ENCODE measurements at regions not wholly inside any gene's neighbourhood (a gene's known extent, or its start where the extent isn't known, plus 50 kb on each side); places are given as distances from the start of the nearest gene placed in this dataset.
"Not testable (repeated sequence)": the region's sequence is repeated elsewhere in the genome, so short reads cannot be mapped to it uniquely, and the experiment has no call there.

DNA sequence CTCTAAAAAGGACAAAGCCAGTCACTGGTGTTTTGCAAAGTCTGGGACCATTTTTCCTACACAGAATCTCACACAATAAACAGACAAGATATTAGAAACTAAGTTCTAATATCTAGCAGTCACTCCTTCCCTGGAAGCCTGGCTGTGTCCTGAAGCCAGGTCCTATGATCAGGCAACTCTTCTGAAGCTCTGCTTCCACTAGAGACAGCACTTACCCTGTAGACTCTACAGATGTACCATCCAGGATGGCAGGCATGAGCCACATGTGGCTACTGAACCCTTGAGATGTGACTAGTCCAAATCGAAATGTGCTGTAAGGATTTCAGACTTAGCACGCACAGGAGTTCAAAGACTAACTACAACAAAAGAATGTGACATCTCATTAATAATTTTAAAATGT, 110.3 kb upstream of the NBPF9 start:
- H3K36me3 Mint-ChIP-seq; POLR2A ChIA-PET; H3K9me3 Mint-ChIP-seq; ATAC-seq (ENCODE audit: low read depth); DNase-seq; H3K4me3 Mint-ChIP-seq; H3K4me1 Mint-ChIP-seq; H3K27ac Mint-ChIP-seq; H3K27me3 Mint-ChIP-seq: not testable (repeated sequence)

DNA sequence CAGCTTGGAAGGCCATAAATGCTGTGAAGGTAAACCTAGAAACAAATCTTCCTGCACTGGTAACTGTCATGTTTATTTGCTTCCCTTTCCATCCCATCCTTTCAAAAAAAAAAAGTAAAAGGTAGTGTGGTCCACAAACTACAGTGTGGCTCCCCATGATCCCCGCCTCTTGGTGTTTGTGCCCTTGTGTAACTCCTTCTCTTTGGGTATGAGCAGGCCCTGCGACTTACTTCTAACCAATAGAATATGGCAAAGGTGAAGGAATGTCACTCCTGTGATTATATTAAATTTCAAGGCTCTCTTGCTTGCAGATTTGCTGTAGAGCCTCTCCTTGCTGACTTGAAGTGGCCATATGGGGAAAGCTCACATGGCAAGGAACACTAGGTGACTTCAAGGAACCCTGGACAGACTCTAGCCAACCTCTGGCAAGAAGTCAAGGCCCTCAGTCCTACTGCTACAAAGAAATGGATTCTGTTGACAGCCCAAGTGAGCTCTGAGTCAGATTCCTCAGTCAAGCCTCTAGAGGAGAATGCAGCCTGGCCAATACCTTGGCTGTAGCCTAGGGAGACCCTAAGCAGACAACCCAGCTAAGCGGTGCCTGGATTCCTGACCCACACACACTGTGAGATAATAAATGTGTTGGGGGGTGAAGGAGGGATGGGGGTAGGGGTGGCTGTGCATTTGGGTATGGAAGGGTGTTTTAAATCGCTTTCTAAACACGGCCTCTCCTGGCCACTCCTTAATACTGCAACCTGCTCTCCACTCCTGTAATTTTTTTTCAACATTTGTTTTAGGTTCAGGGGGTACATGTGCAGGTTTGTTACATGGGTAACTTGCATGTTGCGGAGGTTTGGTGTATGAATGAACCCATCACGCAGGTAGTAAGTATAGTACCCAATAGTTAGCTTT, 115.0 kb upstream of the NBPF9 start:
- H3K4me3 Mint-ChIP-seq, H3K4me1 Mint-ChIP-seq, H3K27ac Mint-ChIP-seq, H3K36me3 Mint-ChIP-seq, H3K27me3 Mint-ChIP-seq, DNase-seq, H3K9me3 Mint-ChIP-seq, POLR2A ChIA-PET: not testable (repeated sequence)
- ATAC-seq (ENCODE audit: low read depth): peak; percentile 36

DNA sequence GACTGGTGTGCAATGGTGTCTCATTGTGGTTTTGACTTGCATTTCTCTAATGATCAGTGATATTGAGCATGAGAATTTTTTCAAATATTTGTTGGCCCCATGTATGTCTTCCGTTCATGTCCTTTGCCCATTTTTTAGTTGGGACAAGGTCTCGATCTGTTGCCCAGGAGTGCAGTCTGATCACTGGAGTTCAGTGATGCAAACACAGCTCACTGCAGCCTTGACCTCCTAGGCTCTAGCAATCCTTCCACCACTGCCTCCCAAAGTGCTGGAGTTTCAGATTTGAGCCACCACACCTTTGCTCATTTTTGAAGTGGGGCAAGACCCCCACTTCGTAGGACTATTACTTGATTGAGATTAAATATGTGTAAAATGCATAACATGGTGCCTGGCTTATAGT, 116.2 kb upstream of the NBPF9 start:
- H3K9me3 Mint-ChIP-seq; POLR2A ChIA-PET; H3K4me1 Mint-ChIP-seq; H3K36me3 Mint-ChIP-seq; H3K4me3 Mint-ChIP-seq; H3K27me3 Mint-ChIP-seq; DNase-seq; ATAC-seq (ENCODE audit: low read depth); H3K27ac Mint-ChIP-seq: not testable (repeated sequence)

DNA sequence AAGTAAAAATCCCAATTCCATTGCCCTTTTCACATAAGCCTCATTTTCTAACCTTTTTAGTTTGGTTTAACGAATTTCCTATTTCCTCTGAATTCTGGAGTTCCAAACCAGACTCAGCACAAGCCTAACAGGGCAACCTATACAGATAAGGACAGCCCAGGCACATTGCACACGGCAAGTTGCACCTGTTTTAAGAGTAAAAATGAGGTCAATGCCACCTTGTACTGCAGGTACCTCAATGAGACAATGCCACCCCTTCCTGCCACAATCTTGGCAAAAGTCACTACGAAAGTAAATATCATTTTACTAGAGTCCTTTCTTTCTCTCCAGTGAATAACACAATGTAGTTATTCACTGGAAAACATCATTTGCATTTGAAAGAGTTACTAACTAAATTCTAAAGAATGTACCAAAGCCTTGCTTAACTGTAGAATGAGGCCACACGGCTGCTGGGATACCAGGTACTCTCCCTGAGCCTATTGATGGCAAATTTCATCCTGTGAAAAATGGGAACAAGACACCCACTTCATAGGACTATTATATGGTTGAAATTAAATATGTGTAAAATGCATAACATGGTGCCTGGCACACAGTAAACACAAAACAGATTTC, 117.2 kb upstream of the NBPF9 start:
- DNase-seq; H3K27me3 Mint-ChIP-seq; POLR2A ChIA-PET; H3K4me1 Mint-ChIP-seq; H3K9me3 Mint-ChIP-seq; ATAC-seq (ENCODE audit: low read depth); H3K27ac Mint-ChIP-seq; H3K36me3 Mint-ChIP-seq; H3K4me3 Mint-ChIP-seq: not testable (repeated sequence)

DNA sequence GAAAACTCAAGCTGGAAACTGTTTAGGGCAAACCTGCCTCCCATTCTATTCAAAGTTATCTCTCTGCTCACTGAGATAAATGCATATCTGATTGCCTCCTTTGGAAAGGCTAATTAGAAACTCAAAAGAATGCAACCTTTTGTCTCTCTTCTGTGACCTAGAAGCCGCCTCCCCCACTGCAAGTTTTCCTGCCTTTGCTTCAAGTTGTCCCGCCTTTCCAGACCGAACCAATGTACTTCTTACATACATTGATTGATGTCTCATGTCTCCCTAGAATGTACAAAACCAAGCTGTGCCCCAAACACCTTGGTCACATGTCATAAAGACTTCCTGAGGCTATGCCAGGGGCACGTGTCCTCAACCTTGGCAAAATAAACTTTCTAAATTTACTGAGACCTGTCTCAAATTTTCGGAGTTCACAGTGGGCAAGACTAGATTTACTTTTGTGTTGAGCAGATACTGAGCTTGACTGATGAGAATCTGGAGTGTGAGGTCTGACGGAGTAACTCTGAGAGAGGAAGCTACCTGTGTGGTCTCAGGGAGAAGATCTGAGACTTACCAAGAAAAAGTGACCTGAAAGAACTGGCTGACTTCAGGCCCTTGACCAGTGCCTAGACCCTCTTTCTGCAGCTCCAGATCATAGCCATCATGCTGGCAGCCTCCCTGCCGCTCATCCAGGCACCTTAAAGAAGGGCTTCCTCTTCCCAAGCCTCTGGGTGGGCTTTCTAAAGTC, 124.7 kb upstream of the NBPF9 start:
- POLR2A ChIA-PET; ATAC-seq (ENCODE audit: low read depth); H3K4me1 Mint-ChIP-seq; H3K4me3 Mint-ChIP-seq; H3K36me3 Mint-ChIP-seq; H3K9me3 Mint-ChIP-seq; H3K27me3 Mint-ChIP-seq; H3K27ac Mint-ChIP-seq; DNase-seq: not testable (repeated sequence)

DNA sequence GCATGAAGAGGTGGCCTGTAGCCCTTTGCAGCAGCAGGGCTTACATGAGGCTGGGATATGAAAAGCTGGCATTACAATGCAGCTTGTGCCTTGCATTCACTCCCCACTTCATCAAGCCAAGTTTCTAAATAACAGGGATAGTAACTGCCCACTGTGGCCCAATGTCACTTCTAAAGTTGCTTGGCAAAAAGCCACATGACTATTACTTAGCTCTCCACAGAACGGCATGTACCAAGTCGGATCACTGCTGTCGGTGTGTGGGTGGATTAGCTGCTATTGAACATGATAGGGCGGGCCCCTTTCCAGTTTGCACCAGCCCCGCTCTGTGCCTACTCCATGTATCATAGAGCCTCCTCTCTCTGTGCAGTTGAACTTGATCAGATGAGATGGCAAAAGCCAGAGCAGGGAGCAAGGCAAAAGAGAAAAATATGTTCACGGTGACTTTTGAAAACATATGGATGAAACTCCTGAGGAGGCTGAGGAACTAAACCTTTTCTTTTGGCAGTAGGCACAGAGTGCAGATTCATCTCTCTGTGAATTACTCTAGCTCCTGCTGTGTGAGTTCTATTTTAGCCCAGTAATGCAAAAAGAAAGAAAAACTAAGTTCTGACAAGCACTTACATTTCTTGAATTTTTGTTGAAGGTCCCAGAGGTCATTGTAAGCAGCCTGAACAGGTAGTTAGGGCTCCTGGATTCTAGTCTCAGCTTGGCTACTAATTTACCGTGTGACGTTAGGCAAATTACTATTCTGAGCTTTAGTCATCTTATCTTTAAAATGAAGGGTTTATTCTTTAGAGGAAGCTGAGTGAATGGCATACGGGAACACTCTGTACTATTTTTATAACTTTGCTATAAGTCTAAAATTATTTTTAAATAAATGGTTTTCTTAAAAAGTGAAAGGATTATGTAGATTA, 125.6 kb upstream of the NBPF9 start:
- H3K9me3 Mint-ChIP-seq, H3K36me3 Mint-ChIP-seq, H3K27me3 Mint-ChIP-seq, H3K4me1 Mint-ChIP-seq, H3K4me3 Mint-ChIP-seq, H3K27ac Mint-ChIP-seq, DNase-seq, POLR2A ChIA-PET: not testable (repeated sequence)
- peak; percentile 57 for ATAC-seq (ENCODE audit: low read depth)

DNA sequence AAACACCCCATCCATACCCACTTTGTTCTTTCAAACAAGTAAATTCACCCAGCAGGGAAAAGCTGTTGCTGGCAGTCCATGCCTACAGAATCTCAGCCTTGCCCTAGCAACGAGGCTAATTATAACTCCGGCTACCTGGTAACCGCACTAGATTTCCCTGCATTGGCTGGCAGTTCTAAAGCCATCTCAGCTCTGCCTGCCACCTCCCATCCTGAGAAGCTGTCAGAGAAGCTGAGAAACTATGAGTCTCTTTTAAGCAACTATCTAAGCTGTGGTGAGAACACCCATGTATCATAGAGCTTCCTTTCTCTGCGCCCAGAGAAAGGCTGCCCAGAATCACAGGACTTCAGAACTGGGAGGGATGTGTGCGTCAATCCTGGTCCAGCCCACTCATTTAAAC, 126.5 kb upstream of the NBPF9 start:
- H3K27ac Mint-ChIP-seq, DNase-seq, H3K4me1 Mint-ChIP-seq, POLR2A ChIA-PET, H3K9me3 Mint-ChIP-seq, H3K36me3 Mint-ChIP-seq, H3K4me3 Mint-ChIP-seq, H3K27me3 Mint-ChIP-seq: not testable (repeated sequence)
- peak; percentile 53 for ATAC-seq (ENCODE audit: low read depth)

DNA sequence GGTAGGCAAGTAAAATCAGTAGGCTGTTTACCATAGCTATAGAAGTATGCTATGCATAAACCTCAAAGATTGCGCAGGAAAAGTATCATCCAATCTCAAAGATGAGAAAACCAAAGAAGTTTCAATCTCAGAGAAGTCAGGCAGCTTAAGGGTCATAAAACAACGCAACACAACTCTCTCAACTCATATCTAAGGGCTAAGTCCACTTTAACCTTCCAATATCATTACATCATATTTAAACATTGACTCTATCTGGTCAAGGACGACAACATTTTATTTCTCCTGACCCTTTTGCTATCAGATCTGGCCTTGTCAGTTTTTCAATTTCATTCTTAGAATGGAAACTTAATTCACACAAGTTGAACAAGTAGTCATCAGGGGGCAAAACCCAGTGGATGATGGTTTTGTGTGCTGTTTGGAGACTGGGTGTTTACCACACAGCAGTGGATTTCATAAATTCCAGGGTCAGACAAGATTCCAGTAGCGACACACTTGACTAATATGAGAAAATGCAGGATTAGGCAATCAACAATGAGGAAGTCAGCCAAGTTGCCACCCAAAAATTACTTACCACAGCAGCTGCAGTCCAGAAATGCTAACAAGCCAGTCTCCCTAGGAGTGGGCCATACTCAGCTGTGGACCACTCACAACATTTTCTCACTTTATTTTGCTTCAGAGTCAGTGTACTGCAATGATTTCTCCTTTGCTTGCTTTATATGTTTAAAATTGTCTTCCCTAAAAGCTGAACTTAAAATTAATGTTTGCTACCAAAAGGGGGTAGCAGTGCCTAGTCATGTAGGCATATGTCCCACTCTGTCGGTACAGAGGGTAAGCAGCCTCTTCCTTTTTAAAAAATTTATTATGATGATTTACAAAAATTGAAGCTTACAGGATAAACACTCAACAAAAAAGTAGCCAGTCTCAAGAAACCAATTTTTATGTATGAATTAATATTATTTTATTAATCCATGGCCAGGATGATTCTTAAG, 131.9 kb upstream of the NBPF9 start:
- ATAC-seq (ENCODE audit: low read depth); DNase-seq; H3K9me3 Mint-ChIP-seq; H3K36me3 Mint-ChIP-seq; H3K4me1 Mint-ChIP-seq; POLR2A ChIA-PET; H3K27ac Mint-ChIP-seq; H3K4me3 Mint-ChIP-seq; H3K27me3 Mint-ChIP-seq: not testable (repeated sequence)

DNA sequence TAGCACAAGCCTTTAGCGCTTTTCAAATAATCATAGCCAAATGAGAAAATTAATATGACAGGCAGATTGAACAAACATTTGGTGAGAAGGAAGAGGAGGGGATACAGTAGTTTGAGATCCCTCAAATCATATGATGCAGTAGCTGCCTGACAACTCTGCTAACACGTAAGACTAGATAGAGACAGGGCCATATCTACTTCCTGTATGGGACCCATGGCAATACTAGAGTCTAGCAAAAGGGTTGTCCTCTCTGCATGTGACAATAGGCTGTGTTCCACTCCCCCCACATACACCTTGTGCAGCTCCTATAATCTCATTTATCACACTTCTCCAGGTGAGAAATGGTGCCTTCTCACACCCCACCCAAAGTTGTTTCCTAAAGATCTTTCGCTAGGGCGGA, 134.2 kb upstream of the NBPF9 start:
- ATAC-seq (ENCODE audit: low read depth); H3K27me3 Mint-ChIP-seq; H3K4me1 Mint-ChIP-seq; DNase-seq; H3K36me3 Mint-ChIP-seq; H3K9me3 Mint-ChIP-seq; H3K27ac Mint-ChIP-seq; POLR2A ChIA-PET; H3K4me3 Mint-ChIP-seq: not testable (repeated sequence)

DNA sequence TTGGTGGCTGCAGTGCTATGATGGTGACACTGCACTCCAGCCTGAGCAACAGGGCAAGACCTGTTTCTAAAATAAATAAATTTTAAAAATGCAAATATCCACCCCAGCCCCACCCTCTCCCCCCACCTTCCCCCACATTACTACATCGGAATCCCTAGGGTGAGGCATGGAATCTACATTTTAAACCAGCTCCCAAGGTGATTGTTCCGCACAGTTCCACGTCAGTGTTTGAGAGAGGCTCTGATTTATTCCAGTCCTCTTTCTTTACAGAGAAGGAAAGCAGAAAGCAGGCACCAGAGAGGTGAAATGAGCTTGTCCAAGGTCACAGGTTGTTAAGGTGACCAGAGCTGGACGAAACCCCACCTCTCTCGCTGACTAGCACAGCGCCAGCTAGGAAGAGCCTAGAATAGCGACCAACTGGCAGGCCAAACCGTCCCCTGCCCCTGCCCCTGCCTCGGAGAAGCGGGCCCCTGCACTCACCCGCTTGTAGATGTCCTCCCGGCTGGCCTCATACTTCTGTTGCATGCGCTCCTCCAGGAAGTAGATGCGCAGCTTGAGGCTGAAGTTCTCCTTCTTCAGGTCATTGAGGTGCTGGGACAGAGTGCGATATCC, 136.7 kb upstream of the NBPF9 start:
- H3K36me3 Mint-ChIP-seq; DNase-seq; H3K27ac Mint-ChIP-seq; ATAC-seq (ENCODE audit: low read depth); H3K9me3 Mint-ChIP-seq; POLR2A ChIA-PET; H3K4me3 Mint-ChIP-seq; H3K27me3 Mint-ChIP-seq; H3K4me1 Mint-ChIP-seq: not testable (repeated sequence)

DNA sequence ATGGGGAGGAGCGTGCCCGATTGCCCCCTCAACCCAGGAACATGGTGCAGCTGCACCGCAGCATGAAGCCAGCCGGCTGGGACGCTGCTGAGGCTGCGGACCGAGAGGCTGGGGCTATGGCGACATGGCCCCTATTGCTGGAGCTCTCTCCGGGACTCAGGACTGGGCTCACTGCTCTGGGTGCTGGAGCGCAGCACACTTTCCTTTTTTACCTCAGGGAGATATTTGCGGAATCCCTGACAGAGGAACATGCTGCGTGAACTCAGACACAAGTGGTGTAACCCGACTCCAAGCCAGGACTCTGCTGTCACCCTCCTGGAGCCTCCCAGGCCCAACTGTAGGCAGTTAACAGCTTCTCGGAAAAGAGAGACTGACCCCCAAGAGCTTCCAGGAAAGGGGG, 137.2 kb upstream of the NBPF9 start:
- H3K4me1 Mint-ChIP-seq; POLR2A ChIA-PET; H3K36me3 Mint-ChIP-seq; H3K4me3 Mint-ChIP-seq; DNase-seq; H3K27ac Mint-ChIP-seq; ATAC-seq (ENCODE audit: low read depth); H3K9me3 Mint-ChIP-seq; H3K27me3 Mint-ChIP-seq: not testable (repeated sequence)

DNA sequence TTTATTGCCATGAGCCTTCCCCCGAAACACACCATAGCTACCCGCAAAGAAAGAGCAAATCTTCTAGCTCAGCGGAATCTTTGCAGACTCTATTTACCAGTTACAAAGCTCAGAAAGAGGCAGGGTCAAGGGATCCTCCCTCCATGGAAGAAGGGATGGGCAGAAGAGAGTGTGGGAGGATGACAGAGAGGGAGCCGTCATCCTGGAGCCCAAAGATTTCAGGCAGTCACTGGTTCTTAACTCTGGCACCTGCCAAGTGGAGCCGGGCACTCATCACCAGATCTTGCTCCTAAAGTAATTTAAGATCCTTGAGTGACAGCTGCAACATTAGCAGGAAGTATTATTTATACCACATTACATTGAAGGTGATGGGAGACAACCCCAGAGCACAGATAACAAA, 137.9 kb upstream of the NBPF9 start:
- POLR2A ChIA-PET; H3K27me3 Mint-ChIP-seq; H3K9me3 Mint-ChIP-seq; H3K36me3 Mint-ChIP-seq; DNase-seq; H3K27ac Mint-ChIP-seq; ATAC-seq (ENCODE audit: low read depth); H3K4me1 Mint-ChIP-seq; H3K4me3 Mint-ChIP-seq: not testable (repeated sequence)
